HG03469 (cell line): ENCODE measurements at regions not wholly inside any gene's neighbourhood (a gene's known extent, or its start where the extent isn't known, plus 50 kb on each side); places are given as distances from the start of the nearest gene placed in this dataset.
"Not testable (repeated sequence)": the region's sequence is repeated elsewhere in the genome, so short reads cannot be mapped to it uniquely, and the experiment has no call there.

Source experiments
- ATAC-seq: cut with Tn5 transposase; IDR thresholded peaks from one replicate; pipeline ENCODE4 v1.9.1; 2021; ENCODE audit warnings: mild to moderate bottlenecking, moderate library complexity, moderate number of reproducible peaks; ENCODE audit not compliant: unreplicated experiment

GRCh38 chr9:27800692-27801370 lies 227.6 kb upstream of the C9orf72 start:
- ATAC-seq, result no peak

GRCh38 chr9:27801545-27801944 lies 228.3 kb upstream of the C9orf72 start:
- no peak for ATAC-seq

DNA sequence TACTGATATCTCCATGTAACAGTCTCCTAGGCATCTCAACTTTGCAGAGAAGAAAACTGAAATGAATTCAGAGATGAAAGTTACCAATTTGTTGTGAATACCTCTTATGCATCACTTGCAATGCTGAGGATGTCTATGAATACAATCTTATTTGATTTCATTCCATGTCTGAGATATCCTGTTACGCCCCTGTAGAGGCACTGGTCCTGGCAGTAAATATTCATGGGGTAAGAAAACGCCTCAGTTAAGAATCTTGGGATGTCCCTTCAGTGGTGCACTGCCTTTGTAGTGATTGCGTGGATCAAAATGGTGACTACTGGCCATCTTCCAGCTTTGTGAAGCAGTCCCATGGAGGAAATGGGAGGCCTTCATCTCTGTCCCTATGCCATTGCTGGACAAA lies 229.1 kb upstream of the C9orf72 start:
- ATAC-seq, result no peak

DNA sequence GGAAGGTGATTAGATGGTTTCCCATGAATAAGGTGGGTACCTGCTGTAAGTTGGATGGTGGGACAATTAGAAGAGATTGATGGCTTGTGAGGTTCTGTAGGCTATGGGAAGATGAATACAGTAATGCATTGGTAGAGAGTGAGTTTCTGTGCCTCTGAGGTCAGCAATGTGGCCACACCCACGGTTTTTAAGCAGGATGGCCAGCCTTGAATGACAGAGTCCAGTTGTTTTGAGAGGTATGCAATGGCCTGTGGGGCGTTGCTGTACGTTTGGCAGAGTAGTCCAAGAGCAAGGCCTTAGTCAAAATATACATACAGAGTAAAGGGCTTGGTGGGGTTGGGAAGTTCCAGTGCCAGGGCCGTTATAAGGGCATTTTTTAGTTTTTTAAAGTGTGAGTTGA lies 235.6 kb upstream of the C9orf72 start:
- no peak for ATAC-seq

- ATAC-seq, result no peak
Measured at GRCh38 chr9:27817747-27818146, 244.5 kb upstream of the C9orf72 start.

- ATAC-seq, result no peak
Measured at GRCh38 chr9:27818348-27818747, 245.1 kb upstream of the C9orf72 start.

DNA sequence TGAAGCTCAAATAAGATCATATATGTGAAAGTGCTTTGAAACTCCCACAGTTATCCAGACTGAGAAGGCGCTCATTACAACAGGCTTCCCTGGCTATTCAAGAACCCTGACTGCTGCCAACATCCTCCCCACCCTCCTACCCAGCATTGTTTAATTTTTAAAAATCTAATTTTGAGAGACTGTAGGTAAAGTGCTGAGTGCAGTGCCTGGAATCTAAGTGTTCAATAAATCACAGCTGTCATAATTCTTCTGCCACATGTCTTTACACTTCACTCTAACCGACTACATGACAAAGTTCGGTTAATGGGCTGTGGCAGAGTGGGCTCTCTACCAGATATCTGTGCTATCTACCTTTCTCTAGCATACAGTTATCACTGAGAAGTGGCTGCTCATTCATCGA lies 255.6 kb upstream of the C9orf72 start:
- ATAC-seq, result no peak

- ATAC-seq, result no peak
Measured at GRCh38 chr9:27829621-27830020, 256.3 kb upstream of the C9orf72 start.

- not testable (repeated sequence) for ATAC-seq
Measured at GRCh38 chr9:27832108-27832507, 258.8 kb upstream of the C9orf72 start.

GRCh38 chr9:27835286-27835685 lies 262.0 kb upstream of the C9orf72 start:
- ATAC-seq, result no peak

GRCh38 chr9:27835746-27836145 lies 262.5 kb upstream of the C9orf72 start:
- no peak for ATAC-seq

GRCh38 chr9:27836661-27837401 lies 263.6 kb upstream of the C9orf72 start:
- no peak for ATAC-seq

DNA sequence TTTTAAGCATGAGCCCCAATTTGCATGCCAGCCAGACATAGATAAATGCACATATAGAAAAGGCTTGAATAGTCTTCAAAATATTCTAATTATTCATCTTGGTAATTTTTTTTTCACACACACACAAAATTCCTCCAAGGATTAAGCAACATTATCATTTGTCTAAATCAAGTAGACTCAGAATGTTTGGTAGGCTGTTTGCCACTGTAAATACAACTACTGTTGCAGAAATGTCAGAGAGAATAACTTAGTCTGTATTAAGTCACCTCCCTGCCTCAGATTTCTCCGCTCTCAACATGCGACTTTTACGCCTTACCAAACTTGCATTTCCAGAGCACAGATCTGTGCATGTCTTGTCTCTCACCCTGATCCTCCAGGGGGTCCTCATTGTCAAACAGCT lies 265.6 kb upstream of the C9orf72 start:
- no peak for ATAC-seq

DNA sequence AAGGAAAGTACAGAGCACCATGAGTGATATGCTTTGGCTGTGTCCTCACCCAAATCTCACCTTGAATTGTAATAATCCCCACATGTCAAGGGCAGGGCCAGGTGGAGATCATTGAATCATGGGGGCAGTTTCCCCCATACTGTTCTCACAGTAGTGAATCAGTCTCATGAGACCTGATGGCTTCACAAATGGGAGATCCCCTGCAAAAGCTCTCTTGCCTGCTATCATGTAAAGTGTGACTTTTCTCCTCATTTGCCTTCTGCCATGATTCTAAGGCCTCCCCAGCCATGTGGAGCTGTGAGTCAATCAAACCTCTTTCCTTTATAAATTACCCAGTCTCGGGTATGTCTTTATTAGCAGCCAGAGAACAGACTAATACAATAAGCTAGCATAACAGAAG lies 266.5 kb upstream of the C9orf72 start:
- not testable (repeated sequence) for ATAC-seq

DNA sequence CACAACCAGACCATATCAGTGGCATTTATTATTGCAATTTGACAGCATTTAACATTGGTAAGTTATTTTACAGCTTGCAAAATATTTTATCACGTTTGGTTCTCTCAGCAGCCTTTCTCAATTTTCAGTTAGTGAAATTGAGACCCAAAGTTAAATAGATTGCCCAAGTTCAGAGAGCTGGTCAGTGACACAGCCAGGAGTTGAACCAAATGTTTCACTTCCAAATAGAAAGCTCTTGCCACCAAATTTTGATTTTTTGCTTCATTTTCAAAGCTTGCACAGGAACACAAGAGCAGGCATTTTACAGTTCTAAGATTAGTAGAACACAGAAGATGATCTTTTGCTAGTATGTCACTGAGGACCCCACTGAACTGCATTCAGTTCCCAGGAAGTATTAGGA lies 271.5 kb upstream of the C9orf72 start:
- ATAC-seq, result no peak

DNA sequence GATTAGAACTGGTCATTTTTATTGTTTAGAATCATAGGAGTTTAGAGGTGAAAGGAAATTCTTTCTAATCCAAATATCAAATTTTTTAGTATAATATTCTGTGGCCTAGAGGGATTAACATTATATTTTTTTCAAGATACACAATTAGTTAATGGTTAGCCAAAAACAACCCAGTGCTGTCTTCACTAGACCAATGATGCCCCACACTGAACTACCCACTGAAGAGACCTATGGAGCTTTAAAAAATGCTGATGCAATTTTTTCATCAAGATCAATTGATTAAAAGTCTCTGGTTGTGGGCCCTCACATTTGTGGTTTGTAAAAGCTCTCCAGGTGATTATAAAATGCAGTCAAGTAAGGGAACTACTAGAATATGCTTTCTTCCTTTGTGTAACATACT lies 274.1 kb upstream of the C9orf72 start:
- ATAC-seq, result no peak

GRCh38 chr9:27847818-27848217 lies 274.5 kb upstream of the C9orf72 start:
- ATAC-seq, result no peak

DNA sequence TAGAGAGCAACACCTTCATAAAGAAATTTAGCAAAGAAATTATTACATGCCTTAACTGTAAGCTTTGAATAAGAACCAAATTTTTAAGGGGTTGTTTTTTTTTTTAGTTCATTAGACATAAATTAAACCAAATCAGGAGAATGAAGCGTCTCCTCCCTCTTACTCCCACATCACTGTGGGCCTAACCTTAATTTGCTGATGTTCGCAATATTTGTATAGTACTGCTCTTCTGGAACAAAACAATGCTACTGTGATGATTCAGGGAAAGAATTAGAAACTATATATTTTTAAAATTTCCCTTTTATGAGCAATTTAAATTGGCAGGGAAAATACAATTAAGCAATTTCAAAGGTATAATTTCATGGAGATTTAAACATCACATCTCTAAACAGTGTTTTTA lies 275.0 kb upstream of the C9orf72 start:
- no peak for ATAC-seq

DNA sequence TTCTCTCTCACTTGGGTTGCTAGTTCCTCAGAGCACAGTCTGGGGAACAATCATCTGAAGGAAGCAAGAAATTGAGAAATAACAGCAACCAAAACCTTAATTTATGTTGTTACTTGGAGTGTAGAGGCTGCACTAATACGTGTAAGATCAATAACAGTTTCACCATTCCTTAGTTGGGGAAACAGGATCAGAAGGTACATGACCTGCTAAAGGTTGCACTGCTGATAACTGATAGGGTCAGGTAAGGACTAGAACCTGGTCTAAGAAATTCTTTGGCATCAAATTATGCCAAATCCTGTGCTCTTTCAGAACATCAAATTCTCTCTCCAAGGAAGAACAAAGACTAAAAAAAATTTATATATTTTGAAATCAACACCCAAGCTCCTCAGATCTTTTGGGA lies 278.6 kb upstream of the C9orf72 start:
- no peak for ATAC-seq

- ATAC-seq, result no peak
Measured at GRCh38 chr9:27853529-27853928, 280.2 kb upstream of the C9orf72 start.

DNA sequence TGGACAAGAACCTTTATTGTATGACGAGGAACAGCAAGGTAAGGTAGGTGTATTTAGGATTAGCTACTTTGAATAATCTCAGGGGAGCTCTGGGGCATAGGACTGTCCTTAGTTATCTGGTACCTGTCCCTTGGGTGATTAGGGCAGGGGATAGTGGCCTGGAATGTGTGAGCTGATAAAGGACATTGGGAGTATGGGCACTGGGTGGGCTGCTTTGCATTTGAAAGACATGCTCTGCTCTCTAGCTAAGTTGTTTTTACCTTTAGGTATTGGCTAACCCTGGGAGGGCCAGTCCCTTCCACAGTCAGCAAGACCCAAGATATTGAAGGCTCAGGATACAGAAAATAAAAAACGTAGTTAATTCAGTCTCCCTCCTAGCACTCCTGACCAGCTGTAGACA lies 282.8 kb upstream of the C9orf72 start:
- ATAC-seq, result no peak

DNA sequence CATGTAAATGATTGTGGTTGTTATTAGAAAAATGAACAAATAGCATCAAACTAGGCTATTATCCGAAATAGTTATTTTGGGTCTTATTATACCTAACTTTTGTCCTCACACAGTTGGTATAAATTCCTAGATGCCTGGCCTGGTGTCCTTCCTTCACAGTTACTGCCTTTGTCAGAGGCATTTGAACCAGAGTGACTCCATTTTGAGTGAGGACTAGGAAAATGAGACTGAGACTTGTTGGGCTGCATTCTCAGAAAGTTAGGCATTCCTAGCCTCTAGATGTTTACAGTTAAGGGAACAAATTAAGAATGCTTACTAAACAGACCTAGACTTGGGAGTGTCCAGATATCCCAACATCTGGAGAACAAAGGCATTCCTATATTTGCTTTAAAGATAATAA lies 283.5 kb upstream of the C9orf72 start:
- no peak for ATAC-seq

- no peak for ATAC-seq
Measured at GRCh38 chr9:27861887-27862286, 288.6 kb upstream of the C9orf72 start.
